ENCODE measurements at regions not wholly inside any gene's neighbourhood (a gene's known extent, or its start where the extent isn't known, plus 50 kb on each side); places are given as distances from the start of the nearest gene placed in this dataset.

DNA sequence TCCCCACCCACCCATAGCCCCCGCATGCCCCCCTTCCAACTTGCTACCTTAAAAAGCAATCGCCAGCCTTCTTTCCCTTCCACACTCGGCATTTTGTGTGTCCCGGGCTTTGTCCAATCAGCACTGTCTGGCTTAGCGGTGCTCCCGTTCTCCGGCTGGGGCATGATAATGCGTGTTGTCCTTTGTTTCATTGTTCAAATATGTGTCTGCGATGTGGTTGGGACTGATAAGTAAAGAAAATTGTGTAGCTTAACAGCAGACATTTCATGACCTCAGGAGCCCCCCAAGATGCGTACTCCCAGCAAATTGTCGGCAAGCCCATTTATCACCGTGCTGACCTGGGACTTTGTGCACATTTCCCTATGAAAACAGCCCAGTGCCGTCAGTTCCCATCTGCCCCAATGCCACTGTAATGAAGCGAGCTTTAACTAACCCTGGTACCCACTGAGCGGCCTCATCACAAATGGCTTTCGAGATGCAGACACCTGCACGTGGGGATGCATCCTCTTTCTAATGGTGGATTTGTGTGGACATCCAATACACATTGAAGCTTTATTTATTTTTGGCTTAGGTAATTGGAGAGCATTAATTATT, 167.0 kb upstream of the E2F8 start:
- Histone ChIP-seq H3K4me1 (no peaks in the 10 kb centered on the region), H3K27ac (no peak overlapping the region), H3K4me3 (no peak overlapping the region), H3K9me3 (no peaks in the 10 kb centered on the region), H3K36me3 (no peaks in the 10 kb centered on the region), H3K27me3 (no peaks in the 10 kb centered on the region)
- intact Hi-C loops (cut with DNase I), result no loop called here
- TF ChIP-seq, protein P1, sequence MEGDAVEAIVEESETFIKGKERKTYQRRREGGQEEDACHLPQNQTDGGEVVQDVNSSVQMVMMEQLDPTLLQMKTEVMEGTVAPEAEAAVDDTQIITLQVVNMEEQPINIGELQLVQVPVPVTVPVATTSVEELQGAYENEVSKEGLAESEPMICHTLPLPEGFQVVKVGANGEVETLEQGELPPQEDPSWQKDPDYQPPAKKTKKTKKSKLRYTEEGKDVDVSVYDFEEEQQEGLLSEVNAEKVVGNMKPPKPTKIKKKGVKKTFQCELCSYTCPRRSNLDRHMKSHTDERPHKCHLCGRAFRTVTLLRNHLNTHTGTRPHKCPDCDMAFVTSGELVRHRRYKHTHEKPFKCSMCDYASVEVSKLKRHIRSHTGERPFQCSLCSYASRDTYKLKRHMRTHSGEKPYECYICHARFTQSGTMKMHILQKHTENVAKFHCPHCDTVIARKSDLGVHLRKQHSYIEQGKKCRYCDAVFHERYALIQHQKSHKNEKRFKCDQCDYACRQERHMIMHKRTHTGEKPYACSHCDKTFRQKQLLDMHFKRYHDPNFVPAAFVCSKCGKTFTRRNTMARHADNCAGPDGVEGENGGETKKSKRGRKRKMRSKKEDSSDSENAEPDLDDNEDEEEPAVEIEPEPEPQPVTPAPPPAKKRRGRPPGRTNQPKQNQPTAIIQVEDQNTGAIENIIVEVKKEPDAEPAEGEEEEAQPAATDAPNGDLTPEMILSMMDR (IDR thresholded peaks at IDR 0.05), result no peak
- DNase-seq (no peak), ATAC-seq (no peak)

DNA sequence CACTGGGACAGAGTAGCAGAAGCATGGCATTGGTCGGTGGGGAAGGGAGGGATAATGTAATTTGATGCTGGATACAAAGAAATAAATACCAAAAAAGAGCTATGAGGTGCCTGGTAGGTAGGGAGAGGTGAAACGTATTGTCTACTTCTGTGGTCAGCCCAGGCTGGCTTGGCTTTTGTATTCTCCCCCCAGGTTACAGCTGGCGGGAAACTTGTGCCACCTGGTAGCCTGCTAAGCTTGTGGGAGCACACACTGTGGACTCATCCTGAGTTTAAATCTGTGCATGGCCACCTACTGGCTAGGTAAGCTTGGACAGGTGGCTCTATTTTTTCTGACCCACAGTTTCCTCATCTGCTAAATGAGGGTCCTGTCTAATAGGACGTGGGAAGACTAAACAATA, 165.2 kb upstream of the E2F8 start:
- ATAC-seq (no peak), DNase-seq (no peak)
- Histone ChIP-seq H3K27ac (no peak overlapping the region), H3K4me1 (no peaks in the 10 kb centered on the region), H3K9me3 (no peaks in the 10 kb centered on the region), H3K4me3 (no peak overlapping the region), H3K36me3 (no peaks in the 10 kb centered on the region), H3K27me3 (no peaks in the 10 kb centered on the region)
- TF ChIP-seq, protein P1 (IDR thresholded peaks at IDR 0.05), result no peak
- intact Hi-C loops (cut with DNase I), result no loop called here

DNA sequence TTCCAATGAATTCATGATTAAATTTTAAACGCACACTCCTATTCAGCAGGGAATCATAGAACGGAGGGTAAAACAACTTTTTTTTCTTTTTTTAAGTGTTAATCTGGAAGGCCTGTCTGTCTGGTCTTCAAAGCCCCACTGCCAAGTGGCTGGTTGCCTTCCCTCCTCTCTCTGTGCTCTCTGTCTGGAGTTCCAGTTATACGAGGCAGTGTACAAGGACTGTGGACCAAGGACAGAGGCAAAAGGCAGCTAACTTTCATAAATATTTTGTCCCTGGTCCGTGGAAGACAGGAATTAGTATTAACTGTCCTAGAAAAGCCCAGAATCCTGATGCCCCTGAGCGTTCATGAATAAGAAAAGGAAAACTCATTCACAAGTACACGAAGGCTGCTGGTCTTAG, 164.0 kb upstream of the E2F8 start:
- intact Hi-C loops (cut with DNase I), result no loop called here
- no peak for DNase-seq
- Histone ChIP-seq H3K4me3 (no peak overlapping the region), H3K4me1 (no peaks in the 10 kb centered on the region), H3K36me3 (no peaks in the 10 kb centered on the region), H3K27me3 (no peaks in the 10 kb centered on the region), H3K9me3 (no peaks in the 10 kb centered on the region), H3K27ac (no peak overlapping the region)
- ATAC-seq, result no peak
- TF ChIP-seq, protein P1 (IDR thresholded peaks at IDR 0.05), result no peak

DNA sequence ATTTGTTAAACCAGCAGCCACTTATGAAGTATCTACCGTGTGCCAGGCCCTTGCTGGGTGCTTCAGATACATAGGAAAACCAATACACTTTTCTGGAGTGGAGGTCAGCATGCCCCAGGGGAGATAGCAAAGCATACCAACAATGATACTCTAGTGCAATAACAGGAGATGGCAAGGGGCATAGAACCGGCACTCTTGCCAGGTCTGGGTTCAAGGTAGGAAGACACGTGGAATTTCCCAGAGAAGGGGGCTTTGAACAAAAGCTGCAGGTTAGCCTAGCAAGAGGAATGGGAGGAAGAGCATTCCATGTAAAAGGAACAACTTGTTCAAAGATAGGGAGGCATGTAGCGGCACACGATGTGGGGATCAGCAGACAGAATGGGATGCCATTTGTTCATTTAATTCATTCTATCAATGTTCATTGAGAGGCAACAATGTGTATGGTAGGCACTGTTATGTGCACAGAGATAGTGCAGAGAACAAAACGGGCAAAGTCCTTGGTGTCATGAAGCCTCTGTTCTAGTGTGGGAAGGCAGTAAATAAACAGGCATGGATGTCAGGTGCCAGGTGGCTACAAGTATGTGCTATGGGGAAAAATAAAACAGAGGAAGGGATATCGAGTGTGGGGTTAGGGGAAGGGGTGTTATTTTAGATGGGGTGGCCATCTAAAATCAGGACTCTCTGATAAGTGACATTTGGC, 162.6 kb upstream of the E2F8 start:
- Histone ChIP-seq H3K4me3 (no peak overlapping the region), H3K36me3 (no peaks in the 10 kb centered on the region), H3K4me1 (no peaks in the 10 kb centered on the region), H3K27ac (no peak overlapping the region), H3K9me3 (no peaks in the 10 kb centered on the region), H3K27me3 (no peaks in the 10 kb centered on the region)
- no peak for DNase-seq
- no peak for ATAC-seq
- TF ChIP-seq, protein P1 (IDR thresholded peaks at IDR 0.05), result no peak
- intact Hi-C loops (cut with DNase I), result no loop called here

DNA sequence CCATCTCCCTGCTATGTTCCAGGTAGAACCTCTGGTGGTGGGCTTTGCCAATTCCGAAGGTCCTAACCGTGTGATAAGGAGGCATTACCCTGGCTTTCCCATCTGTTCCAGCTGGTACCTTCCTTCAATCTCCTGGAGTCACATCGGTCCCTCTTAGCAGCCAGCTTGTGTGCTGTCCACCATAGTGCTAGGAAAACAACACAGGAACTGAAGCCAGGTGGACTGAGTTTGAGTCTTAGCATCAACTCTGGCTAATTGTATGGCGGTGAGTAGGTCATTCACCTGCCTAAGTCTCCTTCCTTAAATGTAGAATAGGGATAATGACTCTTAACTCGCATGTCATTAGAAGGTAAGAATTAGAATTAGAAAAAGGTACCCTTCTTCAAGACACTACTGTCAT, 159.6 kb upstream of the E2F8 start:
- Histone ChIP-seq H3K4me3 (no peak overlapping the region), H3K4me1 (no peaks in the 10 kb centered on the region), H3K9me3 (no peaks in the 10 kb centered on the region), H3K27me3 (no peaks in the 10 kb centered on the region), H3K27ac (no peak overlapping the region), H3K36me3 (no peaks in the 10 kb centered on the region)
- intact Hi-C loops (cut with DNase I), result no loop called here
- TF ChIP-seq, protein P1 (IDR thresholded peaks at IDR 0.05), result no peak
- DNase-seq (no peak), ATAC-seq (no peak)

Measured in left lung (tissue), 4 donors.